IPS-NIHi11 (cell line): ENCODE measurements at regions not wholly inside any gene's neighbourhood (a gene's known extent, or its start where the extent isn't known, plus 50 kb on each side); places are given as distances from the start of the nearest gene placed in this dataset.
A peak's percentile ranks its signal among the peaks of the same experiment; 100 is the strongest.

Source experiments
- DNase-seq: peaks from one replicate; pipeline ENCODE4 v3.0.0; 2012; ENCODE audit warnings: mixed read lengths, low spot score

- no peak for DNase-seq
Observed at GRCh38 chr2:234764372-234764771, 187.4 kb upstream of the SH3BP4 start.

- DNase-seq: no peak
Observed at GRCh38 chr2:234763002-234763873, 188.6 kb upstream of the SH3BP4 start.

- DNase-seq: no peak
Observed at GRCh38 chr2:234761910-234762309, 189.9 kb upstream of the SH3BP4 start.

- no peak for DNase-seq
Observed at GRCh38 chr2:234754126-234754525, 197.7 kb upstream of the SH3BP4 start.

GRCh38 chr2:234753701-234754100, 198.1 kb upstream of the SH3BP4 start:
- DNase-seq: no peak

- no peak for DNase-seq
Observed at GRCh38 chr2:234752966-234753365, 198.9 kb upstream of the SH3BP4 start.

GRCh38 chr2:234751275-234751973, 200.4 kb upstream of the SH3BP4 start:
- DNase-seq: no peak

GRCh38 chr2:234747833-234748559, 203.8 kb upstream of the SH3BP4 start:
- DNase-seq: no peak

- no peak for DNase-seq
Observed at GRCh38 chr2:234747032-234747431, 204.8 kb upstream of the SH3BP4 start.

GRCh38 chr2:234745347-234745746, 206.5 kb upstream of the SH3BP4 start:
- DNase-seq: peak; percentile 46

- DNase-seq: no peak
Observed at GRCh38 chr2:234741976-234742375, 209.8 kb upstream of the SH3BP4 start.

GRCh38 chr2:234739061-234739460, 212.8 kb upstream of the SH3BP4 start:
- no peak for DNase-seq

- DNase-seq: no peak
Observed at GRCh38 chr2:234735829-234736228, 216.0 kb upstream of the SH3BP4 start.

- no peak for DNase-seq
Observed at GRCh38 chr2:234733795-234734600, 217.8 kb upstream of the SH3BP4 start.

- DNase-seq: no peak
Observed at GRCh38 chr2:234733093-234733489, 218.7 kb upstream of the SH3BP4 start.

GRCh38 chr2:234732404-234733092, 219.3 kb upstream of the SH3BP4 start:
- DNase-seq: no peak

- no peak for DNase-seq
Observed at GRCh38 chr2:234731236-234731635, 220.6 kb upstream of the SH3BP4 start.

- DNase-seq: peak; percentile 57
Observed at GRCh38 chr2:234730066-234730640, 221.7 kb upstream of the SH3BP4 start.

- DNase-seq: no peak
Observed at GRCh38 chr2:234725528-234726264, 226.1 kb upstream of the SH3BP4 start.

GRCh38 chr2:234724850-234725249, 227.0 kb upstream of the SH3BP4 start:
- DNase-seq: no peak
